LHCN-M2 (cell line): ENCODE measurements at regions not wholly inside any gene's neighbourhood (a gene's known extent, or its start where the extent isn't known, plus 50 kb on each side); places are given as distances from the start of the nearest gene placed in this dataset.
A peak's percentile ranks its signal among the peaks of the same experiment; 100 is the strongest.
"Not testable (repeated sequence)": the region's sequence is repeated elsewhere in the genome, so short reads cannot be mapped to it uniquely, and the experiment has no call there.

Experiments
- DNase-seq: peaks from one replicate; pipeline ENCODE4 v3.0.0-alpha.2; 2012; ENCODE audit warnings: low read depth

DNA sequence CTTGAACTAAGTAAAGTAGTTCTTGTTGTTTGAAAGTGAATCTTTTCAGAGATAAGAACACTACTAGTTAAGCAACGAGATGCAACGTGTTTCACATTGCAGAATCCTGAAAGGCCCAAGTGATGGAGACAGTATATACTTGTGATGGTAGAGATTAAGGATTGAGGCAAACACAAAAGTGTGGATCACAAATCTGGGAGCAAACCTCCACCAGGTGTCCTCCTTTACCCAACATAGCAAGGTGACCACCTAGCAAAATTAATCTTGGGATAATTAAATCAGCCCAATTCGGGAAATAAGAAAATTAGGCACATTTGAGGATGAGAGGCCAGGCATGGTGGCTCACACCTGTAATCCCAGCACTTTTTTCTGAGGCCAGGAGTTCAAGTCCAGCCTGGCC is 563.9 kb downstream of the DACH1 start:
- DNase-seq: no peak

DNA sequence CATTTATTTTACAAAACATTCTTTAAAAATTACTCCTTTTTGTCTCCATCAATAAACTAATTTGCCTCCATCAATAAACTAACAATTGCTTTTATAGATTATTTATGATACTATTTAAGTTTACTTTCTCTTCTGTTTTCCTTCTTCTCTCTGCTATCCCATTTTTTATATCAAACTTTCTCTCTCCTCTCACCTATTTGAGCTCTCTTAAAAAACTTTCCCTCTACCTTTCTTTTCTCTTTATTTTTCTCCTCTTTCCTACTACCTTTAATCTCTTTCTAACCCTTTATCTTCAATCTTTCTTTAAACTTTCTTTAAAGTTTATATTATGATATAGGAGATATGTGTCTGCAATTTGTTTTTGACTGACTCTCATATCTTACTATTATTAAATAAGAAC is 566.4 kb downstream of the DACH1 start:
- DNase-seq: no peak

DNA sequence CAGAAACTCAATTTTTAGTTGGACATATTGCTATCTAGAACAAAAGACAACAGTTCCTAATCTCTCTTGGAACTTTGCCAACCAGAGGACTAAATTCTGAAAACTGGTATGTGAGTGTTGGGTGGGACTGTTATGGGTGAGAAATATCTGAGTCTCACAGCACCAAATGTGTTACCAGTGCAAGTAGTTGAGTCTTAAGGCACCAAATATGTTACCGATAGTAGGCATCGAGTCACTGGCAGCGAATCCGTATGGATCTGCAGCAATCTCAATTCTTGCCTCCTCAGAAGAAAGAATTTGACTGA is 575.2 kb downstream of the DACH1 start:
- no peak for DNase-seq

DNA sequence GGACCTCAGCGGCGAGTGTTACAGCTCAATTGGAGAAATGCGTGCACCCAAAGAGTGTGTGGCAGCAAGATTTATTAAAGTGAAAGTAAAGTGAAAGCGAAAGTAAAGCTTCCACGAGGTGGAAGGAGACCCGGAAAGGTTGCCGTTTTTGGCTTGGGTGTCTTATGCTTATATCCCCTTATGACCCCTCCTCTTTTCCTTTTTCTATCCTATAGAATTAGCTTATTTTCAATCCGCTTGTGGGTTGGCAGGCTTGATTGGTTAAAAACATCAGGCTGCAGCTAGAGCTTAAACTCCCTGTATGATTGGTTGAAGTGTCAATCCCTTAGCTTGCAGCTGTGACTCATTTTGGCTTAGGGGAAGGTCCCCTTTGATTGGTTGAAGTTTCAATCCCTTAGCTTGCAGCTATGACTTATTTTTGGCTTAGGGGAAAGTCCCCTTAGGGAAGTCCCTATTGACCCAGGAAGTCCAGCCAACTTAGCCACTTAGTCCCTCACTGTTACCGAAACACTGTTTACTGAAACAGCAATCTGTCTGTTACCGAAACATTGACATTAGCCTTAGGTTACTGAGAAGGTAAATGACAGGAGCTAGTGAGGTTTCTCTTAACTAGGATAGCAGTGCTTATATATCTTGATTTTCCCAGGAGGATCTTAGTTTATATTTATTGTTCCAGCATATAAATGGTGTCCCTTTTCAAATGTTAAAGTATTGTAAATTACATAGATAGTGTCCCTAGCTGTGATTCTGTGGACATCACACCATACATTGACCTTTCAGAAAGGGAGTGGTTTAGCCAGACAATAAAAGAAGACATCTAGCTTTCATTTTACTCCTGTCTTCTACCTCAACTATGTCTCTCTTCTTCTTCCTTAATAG is 575.8 kb downstream of the DACH1 start:
- DNase-seq: peak; percentile 56

DNA sequence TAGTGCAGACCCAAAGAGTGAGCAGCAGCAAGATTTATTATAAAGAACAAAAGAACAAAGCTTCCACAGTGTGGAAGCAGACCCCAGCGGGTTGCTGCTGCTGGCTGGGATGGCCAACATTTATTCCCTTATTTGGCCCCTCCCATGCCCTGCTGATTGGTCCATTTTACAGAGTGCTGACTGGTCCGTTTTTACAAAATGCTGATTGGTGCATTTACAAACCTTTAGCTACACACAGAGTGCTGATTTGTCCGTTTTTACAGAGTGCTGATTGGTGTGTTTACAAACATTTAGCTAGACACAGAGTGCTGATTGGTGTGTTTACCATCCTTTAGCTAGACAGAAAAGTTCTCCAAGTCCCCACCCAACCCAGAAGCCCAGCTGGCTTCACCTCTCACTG is 577.0 kb downstream of the DACH1 start:
- not testable (repeated sequence) for DNase-seq

DNA sequence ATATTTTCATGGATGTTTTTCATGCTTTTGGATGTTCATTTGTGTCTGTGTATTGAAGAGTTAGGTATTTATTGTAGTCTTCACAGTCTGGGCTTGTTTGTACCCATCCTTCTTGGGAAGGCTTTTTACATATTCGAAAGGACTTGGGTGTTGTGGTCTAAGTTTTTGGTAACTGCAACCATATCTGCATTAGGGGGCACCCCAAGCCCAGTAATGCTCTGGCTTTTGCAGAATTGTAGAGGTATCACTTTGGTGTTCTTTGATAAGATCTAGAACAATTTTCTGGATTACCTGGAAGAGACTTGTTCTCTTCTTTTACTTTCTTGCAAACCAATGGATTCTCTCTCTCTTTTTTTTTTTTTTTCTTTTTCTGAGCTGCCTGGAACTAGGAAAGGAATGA is 581.3 kb downstream of the DACH1 start:
- DNase-seq: no peak

DNA sequence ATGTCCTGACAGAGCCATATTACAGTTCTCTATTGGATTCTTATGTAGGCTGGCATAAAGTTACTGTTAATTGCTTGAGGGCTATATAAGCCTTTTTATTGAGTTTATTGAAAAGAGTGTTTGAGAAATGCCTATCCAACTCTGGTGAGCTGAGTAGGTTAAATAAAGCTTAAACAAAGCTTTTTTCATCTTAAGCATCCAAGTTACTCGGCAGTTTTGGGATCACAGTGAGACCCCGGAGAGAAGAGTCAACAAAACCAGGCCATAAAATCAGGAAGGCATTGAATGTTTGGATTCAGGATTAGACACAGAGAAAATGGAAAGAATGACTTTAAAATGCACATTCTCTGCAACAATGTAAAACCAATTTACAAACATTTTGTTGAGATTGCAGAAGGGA is 588.5 kb downstream of the DACH1 start:
- no peak for DNase-seq

DNA sequence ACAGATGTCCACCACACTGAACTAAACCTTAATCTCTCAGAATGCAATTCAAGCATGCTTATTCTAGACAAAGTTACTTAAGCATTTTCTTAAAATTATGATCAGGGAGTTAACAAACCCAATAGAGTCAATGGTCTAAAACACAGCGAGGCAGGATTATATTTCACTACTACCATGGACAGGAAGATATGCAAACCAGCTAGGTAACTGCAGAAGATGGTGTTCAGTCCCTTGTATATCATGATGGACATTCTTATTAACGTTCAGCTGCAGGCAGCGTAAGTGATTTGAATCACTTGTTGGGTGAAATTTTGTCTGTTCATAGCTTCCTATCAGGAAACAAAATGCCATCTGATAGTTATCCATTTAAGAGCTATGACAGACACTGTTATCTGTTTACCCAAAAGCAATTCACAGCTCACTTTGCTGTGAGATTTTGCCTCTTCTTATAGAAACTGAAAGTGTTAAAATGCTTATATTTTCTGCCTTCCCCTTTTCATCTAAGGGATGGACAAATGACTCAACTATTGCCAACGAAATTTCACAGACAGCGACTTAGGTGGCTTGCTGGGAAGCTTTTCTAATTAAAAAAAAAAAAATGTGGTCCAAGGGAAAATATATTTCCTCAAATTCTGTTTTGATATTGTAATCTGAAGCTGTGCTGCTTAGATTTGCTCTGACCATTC is 591.9 kb downstream of the DACH1 start:
- DNase-seq: no peak

DNA sequence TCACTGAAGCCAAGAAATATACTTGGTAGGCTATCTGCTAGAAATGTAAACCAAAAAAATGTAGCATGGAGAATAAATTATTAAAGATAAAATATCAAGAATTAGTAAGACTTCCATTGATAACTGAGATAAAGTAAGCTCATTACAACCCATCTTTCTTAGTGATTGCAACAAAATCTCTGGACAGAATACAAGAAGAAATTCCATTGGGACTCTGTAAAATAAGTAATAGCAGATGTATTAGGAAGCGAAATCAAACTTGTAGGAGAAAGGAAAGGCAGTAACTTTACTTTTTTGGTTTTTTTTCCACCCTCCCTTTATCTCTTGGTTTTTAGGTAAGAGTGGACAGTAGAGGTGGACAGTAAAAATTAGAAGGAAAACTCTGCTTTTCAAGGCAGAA is 605.7 kb downstream of the DACH1 start:
- DNase-seq: no peak

DNA sequence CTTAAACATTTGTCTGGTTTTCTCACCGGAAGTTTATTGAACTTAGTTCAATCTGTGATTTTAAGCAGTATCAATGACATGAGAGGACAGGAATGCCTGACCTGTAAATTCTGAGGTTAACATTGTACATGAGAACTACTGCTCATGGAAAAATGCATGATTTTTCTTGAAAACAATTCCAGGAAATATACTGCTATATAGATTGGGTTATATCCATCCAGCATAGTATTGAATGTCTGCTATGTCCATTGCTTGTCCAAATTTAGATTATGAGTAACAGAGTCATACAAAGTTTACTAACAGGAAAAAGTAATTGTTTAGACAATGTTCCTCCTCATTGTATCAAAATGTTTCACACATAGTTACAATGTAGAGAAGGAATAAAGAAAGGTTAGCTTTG is 606.8 kb downstream of the DACH1 start:
- DNase-seq: no peak

DNA sequence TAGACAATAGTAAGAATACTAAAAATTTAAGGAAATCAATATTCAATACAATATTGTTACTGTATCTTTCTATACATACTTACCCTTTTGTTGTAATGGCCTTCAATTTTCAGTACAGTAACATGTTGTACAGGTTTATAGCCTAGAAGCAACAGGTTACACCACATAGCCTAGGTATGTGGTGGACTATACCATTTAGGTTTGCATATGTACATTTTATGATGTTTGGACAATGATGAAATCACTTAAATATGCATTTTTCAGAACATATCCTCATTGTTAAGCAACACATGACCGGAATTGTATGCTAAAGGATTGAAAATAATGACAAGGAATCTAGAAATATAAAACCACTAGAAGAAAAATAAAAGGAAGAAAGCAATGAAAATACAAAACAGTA is 611.4 kb downstream of the DACH1 start:
- DNase-seq: no peak

DNA sequence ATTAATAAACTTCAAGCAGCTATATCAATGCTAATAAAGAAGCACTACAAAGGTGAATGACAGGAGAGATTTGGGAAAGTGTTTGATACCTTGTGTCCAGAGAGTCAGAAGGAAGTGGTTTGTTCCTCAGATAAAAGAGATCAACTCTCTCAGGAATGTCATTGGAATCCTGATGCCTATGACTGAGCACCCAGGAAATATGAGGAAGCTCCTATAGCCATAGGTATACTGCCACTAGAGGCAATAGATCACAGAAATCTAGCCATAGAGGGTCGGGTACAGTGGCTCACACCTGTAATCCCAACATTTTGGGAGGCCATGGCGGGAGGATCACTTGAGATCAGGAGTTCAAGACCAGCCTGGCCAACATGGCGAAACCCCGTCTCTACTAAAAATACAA is 612.6 kb downstream of the DACH1 start:
- DNase-seq: no peak

DNA sequence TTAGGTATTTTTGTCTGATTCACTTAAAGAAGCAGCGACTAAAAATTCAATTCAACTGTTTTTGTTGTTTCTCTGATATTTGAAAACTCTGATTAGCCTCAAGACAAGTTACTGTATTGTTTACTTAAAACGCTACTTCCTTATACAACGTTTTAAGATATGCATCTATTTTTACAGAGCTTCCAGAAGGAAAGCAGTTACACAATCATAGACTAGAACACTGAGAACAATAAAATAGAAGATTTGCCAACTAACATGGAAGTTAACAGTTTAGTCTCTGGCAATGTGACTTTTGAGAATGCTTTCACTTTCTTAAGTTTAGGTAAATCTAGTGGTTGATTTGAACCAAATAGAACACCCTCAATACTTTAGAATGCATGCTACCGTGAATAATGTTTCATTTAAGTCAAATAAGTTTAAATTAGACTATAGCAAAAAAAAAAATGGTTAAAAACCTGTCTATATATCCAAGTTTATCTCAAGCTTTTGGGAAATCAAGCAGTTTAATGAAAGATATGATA is 614.8 kb downstream of the DACH1 start:
- DNase-seq: no peak

DNA sequence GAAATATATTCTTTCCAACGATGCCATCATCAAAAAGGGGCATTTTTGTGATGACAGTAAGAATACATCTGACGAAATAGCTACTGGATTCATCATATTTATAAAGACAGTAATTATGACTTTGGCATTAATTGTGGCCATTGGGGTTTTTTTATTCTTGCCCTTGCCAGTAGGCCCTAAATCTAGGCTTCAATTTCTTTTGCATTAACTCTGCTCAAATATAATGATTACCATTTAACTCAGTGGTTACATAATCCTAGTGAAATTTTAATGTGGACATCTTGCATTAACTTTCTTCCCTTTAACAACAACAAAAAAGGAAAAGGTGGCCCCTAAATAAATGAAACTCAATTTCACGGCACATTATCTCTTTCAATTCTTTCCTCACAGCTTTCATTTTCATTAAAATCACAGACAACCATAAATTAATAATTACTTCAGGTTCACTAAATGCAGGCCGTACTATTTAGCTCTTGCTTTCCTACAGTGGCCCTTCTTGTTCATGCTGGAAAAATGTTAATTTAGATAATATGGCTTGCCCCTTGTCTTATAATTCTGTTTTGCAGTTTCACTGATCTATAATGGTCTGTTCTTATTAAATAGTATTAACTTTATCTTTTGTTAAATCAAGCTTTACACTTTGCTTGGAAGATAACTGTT is 615.6 kb downstream of the DACH1 start:
- DNase-seq: no peak

DNA sequence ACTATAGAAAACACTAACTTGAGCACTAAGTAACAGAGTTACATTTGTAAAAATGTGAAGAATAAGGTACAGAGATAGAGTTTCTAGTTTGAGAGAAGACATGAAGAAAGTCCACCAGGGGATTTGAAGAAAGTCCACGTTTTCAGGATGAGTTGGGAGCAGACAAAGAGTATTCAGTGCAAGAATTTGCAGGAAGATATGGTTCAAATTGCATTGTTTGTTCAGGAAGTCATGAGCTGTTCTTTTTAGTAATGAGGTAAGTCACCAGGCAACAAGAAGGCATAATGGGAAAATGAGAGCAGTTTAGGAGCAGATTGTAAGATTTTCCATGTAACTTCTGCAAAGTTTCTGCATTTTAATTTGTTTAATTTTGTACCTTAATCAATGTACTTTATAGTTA is 618.0 kb downstream of the DACH1 start:
- no peak for DNase-seq

DNA sequence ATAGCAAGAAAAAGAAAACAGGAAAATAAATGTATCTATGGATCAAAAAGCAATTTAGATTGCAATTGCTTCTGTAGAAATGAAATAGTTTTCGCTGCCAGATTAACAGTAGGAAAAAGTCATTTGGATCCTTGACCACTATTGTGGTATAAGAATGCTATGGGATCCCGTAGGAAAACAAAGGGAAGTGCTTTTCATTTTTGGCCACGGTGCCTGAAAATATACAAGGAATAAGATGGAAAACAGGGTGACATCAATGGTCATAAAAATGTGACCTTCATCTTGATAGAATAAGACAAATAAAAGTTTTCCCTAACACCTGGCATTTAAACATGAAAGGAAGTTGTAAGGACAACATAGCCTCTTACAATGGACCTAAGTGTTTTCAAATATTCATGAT is 622.8 kb downstream of the DACH1 start:
- no peak for DNase-seq

DNA sequence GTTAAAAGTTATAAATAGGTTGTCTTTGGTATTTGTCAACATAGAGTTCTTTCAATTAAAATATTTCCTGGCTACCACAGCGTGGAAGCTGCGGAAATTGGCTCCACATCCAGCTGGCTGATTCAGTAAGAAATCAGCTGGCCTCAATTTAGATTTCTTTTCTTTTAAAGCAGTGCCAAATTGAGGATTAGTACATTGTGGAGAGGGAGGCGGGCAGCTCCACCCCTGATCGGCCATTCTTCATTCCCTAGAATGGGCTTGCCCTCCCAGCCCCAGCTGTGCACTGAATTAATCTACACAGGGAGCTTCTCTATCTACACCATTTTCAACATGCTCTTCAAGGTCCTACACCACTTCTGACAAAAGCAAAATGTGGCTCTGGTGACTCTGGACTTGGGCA is 624.8 kb downstream of the DACH1 start:
- DNase-seq: no peak

DNA sequence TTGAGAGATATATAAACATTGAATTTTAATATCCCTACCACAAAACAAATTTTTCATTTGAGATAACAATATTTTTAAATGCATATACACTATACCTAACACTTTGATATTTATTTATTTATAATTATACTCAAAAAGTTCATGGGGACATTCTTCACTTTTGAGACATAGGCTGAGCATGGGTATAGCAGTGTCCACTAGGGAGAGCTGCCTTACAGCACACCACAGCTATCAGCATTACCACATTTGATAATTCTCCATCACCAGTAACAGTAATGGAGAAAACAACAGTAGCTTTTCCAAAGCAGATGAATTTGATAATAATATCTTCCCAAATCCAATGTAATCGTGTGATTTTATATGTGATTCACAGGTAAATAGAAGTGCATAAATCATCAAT is 626.1 kb downstream of the DACH1 start:
- DNase-seq: no peak

DNA sequence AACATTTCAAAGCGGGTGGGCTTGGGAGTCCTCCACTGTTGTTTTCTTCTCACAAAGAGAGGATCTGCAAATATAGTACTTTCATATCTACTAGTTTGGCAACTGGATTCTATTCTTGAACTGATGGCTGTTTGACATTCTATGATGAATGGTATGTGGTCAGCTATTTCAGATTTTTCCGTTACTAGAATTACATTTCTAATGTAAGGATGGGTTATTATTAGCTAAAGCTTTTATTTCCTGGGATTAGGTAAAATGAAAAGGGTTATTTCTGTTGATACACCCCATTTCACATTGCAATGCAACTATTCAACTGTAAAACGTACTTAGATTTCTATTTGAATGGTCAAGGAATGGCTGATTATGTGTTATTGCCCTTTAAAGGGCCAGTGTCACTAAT is 629.7 kb downstream of the DACH1 start:
- no peak for DNase-seq

DNA sequence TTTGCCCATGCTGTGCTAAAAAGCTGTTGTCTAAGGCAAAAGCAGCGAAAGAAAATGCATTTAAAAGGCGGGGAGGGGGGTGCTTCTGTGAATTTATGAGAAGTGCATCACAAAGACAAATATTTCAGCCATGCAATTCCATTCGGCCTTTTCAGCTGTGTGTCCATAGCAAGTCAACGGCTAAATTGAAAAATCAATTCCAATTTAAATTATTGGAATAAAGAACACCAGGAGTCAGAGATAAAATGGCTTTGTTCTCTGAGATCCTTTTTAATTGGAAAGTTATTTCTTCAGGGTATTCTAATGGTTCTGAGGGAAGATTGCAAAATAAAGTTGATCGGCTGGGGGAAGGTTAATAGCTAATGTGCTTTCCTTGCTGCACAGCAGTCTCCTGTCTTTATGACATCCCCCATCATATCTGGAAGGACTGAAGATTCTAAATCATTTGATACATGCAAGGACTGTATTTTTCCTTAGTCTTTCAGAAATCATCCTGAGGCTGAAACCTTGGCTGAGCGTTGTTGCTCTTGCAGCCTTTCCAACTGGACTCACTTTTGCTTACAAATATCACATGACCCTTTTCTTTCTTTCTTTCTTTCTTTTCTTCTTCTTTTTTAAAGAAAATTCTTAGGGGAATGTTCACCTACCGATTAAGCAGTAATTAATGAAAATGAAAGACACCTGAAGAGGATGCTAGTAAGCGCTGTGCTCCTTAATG is 647.1 kb downstream of the DACH1 start:
- no peak for DNase-seq

DNA sequence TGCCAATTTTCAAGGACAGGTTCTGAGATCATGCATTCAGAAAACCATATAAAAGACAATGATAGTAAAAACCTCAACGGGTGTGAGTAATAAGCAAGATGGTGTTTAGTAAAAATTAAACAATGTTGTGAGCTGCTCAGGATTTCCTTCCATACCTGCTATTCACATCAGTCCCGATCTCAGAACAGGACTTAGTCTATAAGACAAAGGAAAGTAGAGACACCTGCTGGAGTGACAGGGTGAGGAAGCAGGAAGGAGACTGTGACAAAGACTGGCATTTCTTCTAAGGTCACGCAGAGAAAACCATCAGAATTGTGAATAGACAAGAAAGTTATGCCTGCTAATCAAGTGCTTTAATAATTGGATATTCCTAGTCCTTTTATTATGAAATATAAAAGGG is 648.0 kb downstream of the DACH1 start:
- DNase-seq: no peak

DNA sequence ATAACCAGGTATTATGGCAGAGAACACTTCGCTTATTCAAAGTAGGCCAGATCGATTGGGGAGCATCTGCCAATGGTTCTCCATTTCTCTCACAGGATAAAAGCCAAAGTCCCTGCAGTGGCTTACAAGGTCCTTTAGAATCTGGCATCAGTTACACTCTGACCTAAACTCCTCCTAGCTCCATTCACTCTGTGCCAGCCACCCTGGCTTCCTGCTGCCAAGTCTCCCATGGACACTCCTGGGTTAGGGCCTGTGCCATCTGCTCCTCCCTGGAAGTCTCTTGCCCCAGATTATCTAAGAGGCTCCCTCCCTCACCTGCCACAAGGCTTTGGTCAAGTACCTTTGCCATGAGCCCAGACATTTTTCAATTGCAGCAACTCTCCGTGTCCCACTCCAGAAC is 649.2 kb downstream of the DACH1 start:
- no peak for DNase-seq
